ENCODE measurements at regions not wholly inside any gene's neighbourhood (a gene's known extent, or its start where the extent isn't known, plus 50 kb on each side); places are given as distances from the start of the nearest gene placed in this dataset.
"Not testable (repeated sequence)": the region's sequence is repeated elsewhere in the genome, so short reads cannot be mapped to it uniquely, and the experiment has no call there.

DNA sequence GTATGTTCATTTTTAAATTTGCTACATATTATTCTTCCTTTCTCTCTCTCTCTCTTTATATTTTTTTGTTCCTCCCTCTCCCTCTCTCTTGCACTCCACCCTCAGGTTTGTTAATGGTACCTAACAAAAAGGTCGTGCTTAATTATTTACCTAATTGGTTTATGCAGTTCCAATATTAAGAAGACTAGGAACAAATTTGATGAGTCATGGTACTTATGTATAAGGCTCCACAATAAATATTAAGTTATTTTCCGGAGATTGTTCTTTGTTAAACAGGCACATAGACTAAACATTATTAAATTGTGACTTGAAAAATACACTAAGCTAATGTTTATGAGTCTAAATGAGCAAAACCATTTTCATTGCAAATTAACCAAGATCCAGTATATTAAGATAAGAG is 1200.8 kb upstream of the ALCAM start:
- in situ Hi-C loops (cut with HindIII; ENCODE audit: low sequenced_read_pairs): no loop called here

GRCh38 chr3:104168386-104168785 is 1198.3 kb upstream of the ALCAM start:
- in situ Hi-C loops (cut with HindIII; ENCODE audit: low sequenced_read_pairs): no loop called here

- in situ Hi-C loops (cut with HindIII; ENCODE audit: low sequenced_read_pairs): no loop called here
These were observed 1191.0 kb upstream of the ALCAM start for GRCh38 chr3:104175696-104176095.

DNA sequence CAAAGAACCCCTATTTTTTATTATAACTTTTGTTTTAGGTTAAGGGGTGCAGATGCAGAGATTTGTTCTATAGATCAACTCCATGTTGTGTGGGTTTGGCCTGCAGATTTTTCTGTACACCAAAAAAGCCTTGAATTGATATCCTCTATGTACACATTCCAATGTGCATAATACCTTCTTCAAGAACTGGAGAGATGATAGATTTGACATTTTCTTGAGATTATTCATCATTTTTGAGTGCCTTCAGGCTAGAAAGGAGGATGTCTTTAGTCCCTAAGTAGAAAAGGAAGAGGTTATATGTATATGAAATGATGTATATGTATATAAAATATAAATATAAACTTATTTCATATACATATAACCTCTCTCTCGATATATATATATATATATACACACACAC is 1190.0 kb upstream of the ALCAM start:
- in situ Hi-C loops (cut with HindIII; ENCODE audit: low sequenced_read_pairs): no loop called here

GRCh38 chr3:104178680-104179079 is 1188.0 kb upstream of the ALCAM start:
- in situ Hi-C loops (cut with HindIII; ENCODE audit: low sequenced_read_pairs): no loop called here

- in situ Hi-C loops (cut with HindIII; ENCODE audit: low sequenced_read_pairs): no loop called here
These were observed 1185.8 kb upstream of the ALCAM start for GRCh38 chr3:104180906-104181305.

- in situ Hi-C loops (cut with HindIII; ENCODE audit: low sequenced_read_pairs): no loop called here
These were observed 1176.0 kb upstream of the ALCAM start for GRCh38 chr3:104190681-104191080.

DNA sequence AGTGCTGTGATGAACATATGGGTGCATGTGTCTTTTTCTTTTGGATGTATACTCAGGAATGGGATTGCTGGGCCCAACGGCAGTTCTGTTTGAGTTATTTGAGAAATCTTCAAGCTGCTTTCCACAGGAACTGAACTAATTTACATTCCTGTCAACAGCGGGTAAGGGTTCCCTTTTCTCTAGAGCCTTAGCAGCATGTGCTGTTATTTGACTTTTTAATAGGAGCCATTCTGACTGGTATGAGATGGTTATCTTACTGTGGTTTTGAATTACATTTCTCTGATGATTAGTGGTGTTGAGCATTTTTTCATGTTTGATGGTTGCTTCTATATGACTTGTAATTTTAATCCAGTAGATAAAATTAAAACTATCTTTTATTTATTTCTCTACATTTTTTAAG is 1168.6 kb upstream of the ALCAM start:
- in situ Hi-C loops (cut with HindIII; ENCODE audit: low sequenced_read_pairs): no loop called here

DNA sequence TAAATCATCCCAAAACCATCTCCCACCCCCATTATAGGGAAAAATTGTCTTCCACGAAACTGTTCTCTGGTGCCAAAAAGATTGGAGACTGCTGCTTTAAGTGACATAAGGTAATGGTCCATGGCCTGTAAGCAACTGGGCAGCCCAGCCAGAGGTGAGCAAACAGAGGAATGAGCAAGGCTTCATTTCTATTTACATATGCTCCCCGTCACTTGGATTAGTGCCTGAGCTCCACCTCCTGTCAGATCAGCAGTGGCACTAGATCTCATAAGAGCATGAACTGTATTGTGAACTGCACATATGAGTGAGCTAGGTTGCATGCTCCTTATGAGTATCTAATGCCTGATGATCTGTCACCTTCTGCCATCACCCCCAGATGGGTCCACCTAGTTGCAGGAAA is 1159.8 kb upstream of the ALCAM start:
- in situ Hi-C loops (cut with HindIII; ENCODE audit: low sequenced_read_pairs): no loop called here

- in situ Hi-C loops (cut with HindIII; ENCODE audit: low sequenced_read_pairs): no loop called here
These were observed 1152.4 kb upstream of the ALCAM start for GRCh38 chr3:104214277-104214676.

DNA sequence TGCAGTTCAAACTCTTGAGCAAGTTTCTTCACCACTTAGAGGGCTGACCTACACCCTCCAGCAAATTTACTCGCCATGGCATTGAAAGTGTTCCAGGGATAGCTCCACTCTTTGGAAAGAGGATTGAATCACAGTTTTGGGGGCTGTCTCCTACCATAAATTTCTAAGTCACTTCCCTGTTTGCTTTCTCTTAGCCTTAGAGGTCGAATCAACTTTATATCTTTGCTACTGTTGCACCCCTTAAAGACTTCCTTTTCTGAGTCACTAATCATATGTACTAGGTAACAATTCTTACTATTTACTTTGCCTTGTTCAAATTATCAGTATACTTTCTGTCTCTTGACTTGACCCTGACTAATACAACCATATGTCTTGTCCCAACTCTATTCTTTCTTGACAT is 1151.8 kb upstream of the ALCAM start:
- in situ Hi-C loops (cut with HindIII; ENCODE audit: low sequenced_read_pairs): no loop called here

DNA sequence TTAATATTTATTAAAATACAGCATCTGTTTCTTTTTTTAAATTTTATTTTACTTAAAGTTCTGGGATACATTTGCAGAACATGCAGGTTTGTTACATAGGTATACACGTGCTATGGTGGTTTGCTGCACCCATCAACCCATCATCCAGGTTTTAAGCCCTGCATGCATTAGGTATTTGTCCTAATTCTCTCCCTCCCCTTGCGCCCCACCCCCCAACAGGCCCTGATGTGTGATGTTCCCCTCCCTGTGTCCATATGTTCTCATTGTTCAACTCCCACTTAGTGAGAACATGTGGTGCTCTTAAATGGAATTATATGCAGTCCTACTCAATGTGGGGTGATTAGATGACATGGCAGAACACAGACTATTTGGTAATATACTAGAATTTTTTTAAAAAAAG is 1147.7 kb upstream of the ALCAM start:
- in situ Hi-C loops (cut with HindIII; ENCODE audit: low sequenced_read_pairs): not testable (repeated sequence)

DNA sequence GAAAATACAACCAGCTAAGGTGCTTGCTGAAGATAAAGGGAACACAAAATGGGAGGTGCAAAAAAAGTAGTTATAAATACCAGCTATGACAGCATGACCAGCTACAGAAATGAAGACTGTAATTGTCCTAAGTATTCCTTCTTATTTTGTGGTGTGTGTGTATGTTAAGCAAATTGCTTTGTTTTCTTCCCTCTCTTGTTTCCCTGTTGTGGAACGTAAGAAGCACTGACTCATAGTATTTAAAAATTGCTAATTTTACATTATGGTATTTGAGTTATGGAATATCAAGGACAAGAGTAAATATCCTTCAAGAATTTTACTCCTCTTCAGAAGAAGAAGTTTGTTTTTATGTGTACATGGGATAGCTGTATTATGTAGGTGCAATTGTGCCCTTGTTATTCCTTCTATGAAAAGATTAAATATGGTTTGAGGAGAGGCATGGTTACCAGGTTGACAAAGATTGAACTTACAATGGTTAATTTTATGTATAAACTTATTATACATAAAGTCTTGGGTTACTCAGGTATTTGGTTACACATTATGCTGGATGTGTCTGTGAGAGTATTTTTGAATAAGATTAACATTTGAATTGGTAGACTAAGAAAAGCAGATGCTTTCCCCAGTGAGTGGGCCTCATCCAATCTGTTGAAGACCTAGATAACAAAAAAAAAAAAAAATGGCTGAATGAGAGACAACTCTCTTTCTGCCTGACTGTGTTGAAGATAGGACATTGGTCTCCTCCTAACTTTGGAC is 1132.1 kb upstream of the ALCAM start:
- in situ Hi-C loops (cut with HindIII; ENCODE audit: low sequenced_read_pairs): loop anchor here (25.0 kb wide), 1 partner anchor 247 kb away; no protein-coding TSS in a partner anchor

DNA sequence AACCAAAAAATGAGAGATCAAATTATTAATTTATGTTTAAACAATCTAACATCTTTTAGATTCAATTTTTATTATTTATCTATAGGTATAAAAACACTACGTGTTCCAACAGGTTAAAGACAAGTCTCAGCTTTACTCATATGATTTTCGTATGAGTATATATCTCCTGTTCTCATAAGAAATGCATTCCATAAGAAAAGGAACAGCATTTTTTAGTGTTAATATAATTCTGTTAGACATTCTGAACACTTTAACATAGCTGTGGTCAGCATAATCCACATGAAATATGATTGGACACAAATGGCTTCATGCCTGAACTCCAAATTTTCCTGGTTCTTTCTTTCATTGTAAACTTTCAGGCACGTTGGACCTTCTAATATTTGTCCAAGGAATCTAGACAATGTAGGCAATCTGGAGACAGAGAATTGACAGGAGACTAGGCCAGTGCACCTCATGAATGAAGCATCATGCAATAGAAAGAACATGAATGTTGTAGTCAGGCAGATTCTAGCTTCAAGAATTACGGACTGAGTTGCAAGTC is 1122.0 kb upstream of the ALCAM start:
- in situ Hi-C loops (cut with HindIII; ENCODE audit: low sequenced_read_pairs): loop anchor here (25.0 kb wide), 1 partner anchor 257 kb away; no protein-coding TSS in a partner anchor

DNA sequence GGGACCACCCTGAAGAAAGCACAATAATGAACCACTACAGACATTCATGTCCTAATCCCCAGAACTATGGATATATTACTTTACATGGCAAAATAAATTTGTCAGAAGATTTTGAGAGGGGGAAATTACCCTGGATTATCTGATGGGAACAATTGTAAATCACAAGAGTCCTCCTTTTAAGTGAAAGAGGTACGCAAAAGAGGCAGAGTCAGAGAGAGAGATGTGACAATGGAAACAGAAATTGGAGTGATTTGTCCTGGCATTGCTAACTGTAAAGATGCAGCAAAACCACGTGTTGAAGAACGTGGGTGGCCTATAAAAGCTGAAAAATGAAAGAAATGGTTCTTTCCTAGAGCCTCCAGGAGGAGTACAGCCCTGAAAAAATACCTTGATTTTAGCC is 1121.4 kb upstream of the ALCAM start:
- in situ Hi-C loops (cut with HindIII; ENCODE audit: low sequenced_read_pairs): loop anchor here (25.0 kb wide), 1 partner anchor 258 kb away; no protein-coding TSS in a partner anchor

- in situ Hi-C loops (cut with HindIII; ENCODE audit: low sequenced_read_pairs): loop anchor here (25.0 kb wide), 1 partner anchor 259 kb away; no protein-coding TSS in a partner anchor
These were observed 1120.7 kb upstream of the ALCAM start for GRCh38 chr3:104245981-104246380.

- in situ Hi-C loops (cut with HindIII; ENCODE audit: low sequenced_read_pairs): no loop called here
These were observed 1109.2 kb upstream of the ALCAM start for GRCh38 chr3:104257486-104257885.

DNA sequence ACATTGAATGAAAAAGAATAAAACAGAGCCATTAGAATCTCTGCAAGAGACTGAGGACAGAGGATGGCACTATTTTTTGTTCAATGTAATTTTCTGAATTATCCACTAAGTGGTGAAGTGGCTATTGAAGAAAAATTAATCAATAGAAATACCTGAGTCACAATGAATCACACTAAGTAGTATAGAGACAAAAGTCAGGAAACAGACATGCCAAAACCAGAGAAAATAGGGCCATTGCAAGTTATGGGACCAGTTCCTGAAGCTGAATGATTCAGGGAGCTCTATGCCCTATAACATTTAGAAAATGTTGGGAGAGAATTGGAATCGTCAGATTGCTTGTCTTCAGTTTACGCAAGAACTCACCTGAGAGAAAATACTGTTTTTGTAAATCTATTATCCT is 1103.2 kb upstream of the ALCAM start:
- in situ Hi-C loops (cut with HindIII; ENCODE audit: low sequenced_read_pairs): no loop called here

DNA sequence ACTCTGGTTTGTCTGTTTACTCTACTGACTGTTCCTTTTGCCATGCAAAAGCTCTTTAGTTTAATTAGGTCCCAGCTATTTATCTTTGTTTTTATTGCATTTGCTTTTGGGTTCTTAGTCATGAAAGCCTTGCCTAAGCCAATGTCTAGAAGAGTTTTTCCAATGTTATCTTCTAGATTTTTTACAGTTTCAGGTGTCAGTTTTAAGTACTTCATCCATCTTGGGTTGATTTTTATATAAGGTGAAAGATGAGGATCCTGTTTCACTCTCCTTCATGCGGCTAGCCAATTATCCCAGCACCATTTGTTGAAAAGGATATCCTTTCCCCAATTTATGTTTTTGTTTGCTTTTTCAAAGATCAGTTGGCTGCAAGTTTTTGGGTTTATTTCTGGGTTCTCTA is 1100.5 kb upstream of the ALCAM start:
- in situ Hi-C loops (cut with HindIII; ENCODE audit: low sequenced_read_pairs): not testable (repeated sequence)

GRCh38 chr3:104269771-104270170 is 1096.9 kb upstream of the ALCAM start:
- in situ Hi-C loops (cut with HindIII; ENCODE audit: low sequenced_read_pairs): no loop called here

DNA sequence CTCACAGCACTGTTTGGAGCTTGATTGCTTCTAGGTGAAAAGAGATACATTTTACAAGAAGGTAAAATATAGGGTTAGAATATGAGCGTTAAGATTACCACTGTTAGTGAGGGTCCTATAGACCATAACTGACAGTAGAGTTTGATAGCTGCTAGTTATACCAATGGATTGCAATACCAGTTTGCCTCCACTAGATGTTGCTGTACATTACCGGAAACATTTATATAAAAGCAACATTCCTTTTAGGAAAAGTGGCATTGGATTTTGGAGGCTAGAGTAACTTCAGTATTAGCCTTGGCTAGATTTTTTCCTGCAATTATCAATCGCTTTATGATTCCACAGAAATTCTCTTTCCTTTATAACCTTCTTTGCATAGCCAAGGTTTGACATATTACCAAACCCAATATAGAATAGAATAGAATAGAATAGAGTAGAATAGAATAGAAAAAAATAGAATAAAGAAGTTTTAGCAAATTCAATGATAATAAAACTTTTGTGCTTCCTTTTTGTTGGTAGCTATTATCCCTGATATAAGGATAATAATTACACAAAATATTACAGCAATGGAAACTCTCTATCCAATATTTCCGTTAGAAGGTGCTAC is 1093.6 kb upstream of the ALCAM start:
- in situ Hi-C loops (cut with HindIII; ENCODE audit: low sequenced_read_pairs): no loop called here

DNA sequence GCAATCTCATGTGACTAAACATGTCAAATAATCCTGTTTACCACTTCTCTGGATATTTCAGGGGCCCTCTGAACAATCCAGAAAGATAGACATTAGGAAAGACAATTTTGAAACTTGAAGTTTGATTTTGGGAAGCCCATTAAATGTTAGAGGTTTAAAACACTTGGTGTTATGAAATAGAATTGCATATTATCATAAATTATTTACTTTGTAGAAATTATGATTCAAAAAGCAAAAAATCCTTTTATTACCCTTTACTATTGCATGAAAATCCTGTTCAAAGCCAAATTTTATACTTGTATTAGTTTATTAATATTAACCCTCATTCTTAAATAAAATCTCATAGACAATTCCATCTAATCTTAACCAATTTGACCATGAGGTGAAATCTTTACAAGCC is 1091.5 kb upstream of the ALCAM start:
- in situ Hi-C loops (cut with HindIII; ENCODE audit: low sequenced_read_pairs): no loop called here

All from endothelial cell of hepatic sinusoid (primary cell).